ENCODE measurements at regions not wholly inside any gene's neighbourhood (a gene's known extent, or its start where the extent isn't known, plus 50 kb on each side); places are given as distances from the start of the nearest gene placed in this dataset.

- Histone ChIP-seq H3K27ac (ENCODE audit: low read depth in 1 of 2, low read length in 2 of 2) (no peak overlapping the region), H2AFZ (ENCODE audit: insufficient read depth, low read depth, low read length, poor library complexity, severe bottlenecking) (no peak overlapping the region), H4K20me1 (ENCODE audit: insufficient read depth, low read length) (no peaks in the 10 kb centered on the region), H3K36me3 (replicated peaks in 1 of 2; ENCODE audit: control insufficient read depth in 1 of 2, insufficient read depth in 2 of 2, low read length in 2 of 2) (no peaks in the 10 kb centered on the region), H3K27me3 (ENCODE audit: control insufficient read depth in 2 of 2, insufficient read depth in 2 of 2, low read length in 2 of 2) (no peaks in the 10 kb centered on the region), H3K9me3 (replicated peaks in 1 of 2; ENCODE audit: control insufficient read depth in 1 of 2, insufficient read depth in 1 of 2, low read length in 2 of 2) (peaks cover 0 to 6% of the 10 kb centered on the region in 2 donors), H3K4me1 (ENCODE audit: control insufficient read depth in 1 of 2, insufficient read depth in 2 of 2, low read length in 2 of 2) (no peaks in the 10 kb centered on the region), H3K9ac (ENCODE audit: insufficient read depth, low read length, poor library complexity, severe bottlenecking) (no peak overlapping the region), H3K79me2 (ENCODE audit: insufficient read depth, low read length) (no peaks in the 10 kb centered on the region), H3K4me2 (replicated peaks; ENCODE audit: extremely low read depth, low read length, poor library complexity, severe bottlenecking) (no peak overlapping the region), H3K4me3 (replicated peaks in 1 of 3; ENCODE audit: low read depth in 2 of 3, low read length in 3 of 3) (no peak overlapping the region)
- intact Hi-C loops (cut with micrococcal nuclease), result no loop called here
- Mint-ChIP-seq H3K27ac (peak overlapping the region in 1 of 7 donors; percentile 1), H3K4me3 (no peak overlapping the region), H3K27me3 (ENCODE audit: low read depth in 3 of 3) (peaks cover 0 to 2% (median 0%) of the 10 kb centered on the region in 3 donors), H3K36me3 (no peaks in the 10 kb centered on the region), H3K4me1 (no peaks in the 10 kb centered on the region), H3K9me3 (peaks cover 0 to 18% (median 5%) of the 10 kb centered on the region in 7 donors)
- DNase-seq, result no peak
- TF ChIP-seq, protein P1, sequence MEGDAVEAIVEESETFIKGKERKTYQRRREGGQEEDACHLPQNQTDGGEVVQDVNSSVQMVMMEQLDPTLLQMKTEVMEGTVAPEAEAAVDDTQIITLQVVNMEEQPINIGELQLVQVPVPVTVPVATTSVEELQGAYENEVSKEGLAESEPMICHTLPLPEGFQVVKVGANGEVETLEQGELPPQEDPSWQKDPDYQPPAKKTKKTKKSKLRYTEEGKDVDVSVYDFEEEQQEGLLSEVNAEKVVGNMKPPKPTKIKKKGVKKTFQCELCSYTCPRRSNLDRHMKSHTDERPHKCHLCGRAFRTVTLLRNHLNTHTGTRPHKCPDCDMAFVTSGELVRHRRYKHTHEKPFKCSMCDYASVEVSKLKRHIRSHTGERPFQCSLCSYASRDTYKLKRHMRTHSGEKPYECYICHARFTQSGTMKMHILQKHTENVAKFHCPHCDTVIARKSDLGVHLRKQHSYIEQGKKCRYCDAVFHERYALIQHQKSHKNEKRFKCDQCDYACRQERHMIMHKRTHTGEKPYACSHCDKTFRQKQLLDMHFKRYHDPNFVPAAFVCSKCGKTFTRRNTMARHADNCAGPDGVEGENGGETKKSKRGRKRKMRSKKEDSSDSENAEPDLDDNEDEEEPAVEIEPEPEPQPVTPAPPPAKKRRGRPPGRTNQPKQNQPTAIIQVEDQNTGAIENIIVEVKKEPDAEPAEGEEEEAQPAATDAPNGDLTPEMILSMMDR (IDR thresholded peaks at IDR 0.05), result no peak
- WGBS (ENCODE audit: insufficient coverage), result 86% methylated on average over 1 of the region's 2 CpGs
Observed at GRCh38 chr6:84498905-84499304, 265.5 kb downstream of the TBX18 start.

GRCh38 chr6:84492241-84493165 lies 265.1 kb upstream of the CEP162 start:
- 83% methylated on average over 6 of the region's 13 CpGs for WGBS (ENCODE audit: insufficient coverage)
- Mint-ChIP-seq H3K4me3 (no peak overlapping the region), H3K27ac (no peak overlapping the region), H3K4me1 (no peaks in the 10 kb centered on the region), H3K27me3 (ENCODE audit: low read depth in 3 of 3) (no peaks in the 10 kb centered on the region), H3K36me3 (no peaks in the 10 kb centered on the region), H3K9me3 (peaks cover 0 to 7% (median 4%) of the 10 kb centered on the region in 7 donors)
- H3K4me2 ChIP-seq (replicated peaks; ENCODE audit: extremely low read depth, low read length, poor library complexity, severe bottlenecking), result no peak overlapping the region
- H3K36me3 ChIP-seq (replicated peaks in 1 of 2; ENCODE audit: control insufficient read depth in 1 of 2, insufficient read depth in 2 of 2, low read length in 2 of 2), result no peaks in the 10 kb centered on the region
- no peak overlapping the region for H2AFZ ChIP-seq (ENCODE audit: insufficient read depth, low read depth, low read length, poor library complexity, severe bottlenecking)
- H3K79me2 ChIP-seq (ENCODE audit: insufficient read depth, low read length), result no peaks in the 10 kb centered on the region
- no peak overlapping the region for H3K9ac ChIP-seq (ENCODE audit: insufficient read depth, low read length, poor library complexity, severe bottlenecking)
- no peak overlapping the region for H3K4me3 ChIP-seq (replicated peaks in 1 of 3; ENCODE audit: low read depth in 2 of 3, low read length in 3 of 3)
- TF ChIP-seq, protein P1 (IDR thresholded peaks at IDR 0.05), result no peak
- H3K27ac ChIP-seq (ENCODE audit: low read depth in 1 of 2, low read length in 2 of 2), result no peak overlapping the region
- H3K4me1 ChIP-seq (ENCODE audit: control insufficient read depth in 1 of 2, insufficient read depth in 2 of 2, low read length in 2 of 2), result no peaks in the 10 kb centered on the region
- intact Hi-C loops (cut with micrococcal nuclease), result no loop called here
- H4K20me1 ChIP-seq (ENCODE audit: insufficient read depth, low read length), result no peaks in the 10 kb centered on the region
- peaks cover 0 to 6% of the 10 kb centered on the region in 2 donors for H3K9me3 ChIP-seq (replicated peaks in 1 of 2; ENCODE audit: control insufficient read depth in 1 of 2, insufficient read depth in 1 of 2, low read length in 2 of 2)
- no peak for DNase-seq
- H3K27me3 ChIP-seq (ENCODE audit: control insufficient read depth in 2 of 2, insufficient read depth in 2 of 2, low read length in 2 of 2), result no peaks in the 10 kb centered on the region
